DND-41 (cell line): ENCODE measurements at regions not wholly inside any gene's neighbourhood (a gene's known extent, or its start where the extent isn't known, plus 50 kb on each side); places are given as distances from the start of the nearest gene placed in this dataset.

ENCODE experiments used
- EZH2 ChIP-seq: IDR thresholded peaks from 3 replicates; pipeline ENCODE4 v1.6.1; 2012; ENCODE audit warnings: borderline replicate concordance, low read depth, mild to moderate bottlenecking, moderate library complexity, low read length, inconsistent platforms; ENCODE audit not compliant: severe bottlenecking
- TF ChIP-seq, protein P1 (sequence below): IDR thresholded peaks from 2 replicates; pipeline ENCODE4 v1.5.1; 2012; ENCODE audit warnings: borderline replicate concordance, low read length, moderate library complexity, mild to moderate bottlenecking; ENCODE audit not compliant: poor library complexity, severe bottlenecking; ENCODE audit errors: extremely low read depth

GRCh38 chr14:34128665-34129064, 177.8 kb upstream of the EGLN3 start:
- TF ChIP-seq EZH2 = no peak
- TF ChIP-seq, protein P1, sequence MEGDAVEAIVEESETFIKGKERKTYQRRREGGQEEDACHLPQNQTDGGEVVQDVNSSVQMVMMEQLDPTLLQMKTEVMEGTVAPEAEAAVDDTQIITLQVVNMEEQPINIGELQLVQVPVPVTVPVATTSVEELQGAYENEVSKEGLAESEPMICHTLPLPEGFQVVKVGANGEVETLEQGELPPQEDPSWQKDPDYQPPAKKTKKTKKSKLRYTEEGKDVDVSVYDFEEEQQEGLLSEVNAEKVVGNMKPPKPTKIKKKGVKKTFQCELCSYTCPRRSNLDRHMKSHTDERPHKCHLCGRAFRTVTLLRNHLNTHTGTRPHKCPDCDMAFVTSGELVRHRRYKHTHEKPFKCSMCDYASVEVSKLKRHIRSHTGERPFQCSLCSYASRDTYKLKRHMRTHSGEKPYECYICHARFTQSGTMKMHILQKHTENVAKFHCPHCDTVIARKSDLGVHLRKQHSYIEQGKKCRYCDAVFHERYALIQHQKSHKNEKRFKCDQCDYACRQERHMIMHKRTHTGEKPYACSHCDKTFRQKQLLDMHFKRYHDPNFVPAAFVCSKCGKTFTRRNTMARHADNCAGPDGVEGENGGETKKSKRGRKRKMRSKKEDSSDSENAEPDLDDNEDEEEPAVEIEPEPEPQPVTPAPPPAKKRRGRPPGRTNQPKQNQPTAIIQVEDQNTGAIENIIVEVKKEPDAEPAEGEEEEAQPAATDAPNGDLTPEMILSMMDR = no peak
